GM18511 (cell line): ENCODE measurements at regions not wholly inside any gene's neighbourhood (a gene's known extent, or its start where the extent isn't known, plus 50 kb on each side); places are given as distances from the start of the nearest gene placed in this dataset.

Experiments used
- ATAC-seq: cut with Tn5 transposase; IDR thresholded peaks from one replicate; pipeline ENCODE4 v1.9.1; 2021; ENCODE audit warnings: mild to moderate bottlenecking, moderate library complexity; ENCODE audit not compliant: unreplicated experiment

- ATAC-seq: no peak
These were observed 294.8 kb upstream of the SOX5 start for GRCh38 chr12:24244231-24244630.

- no peak for ATAC-seq
These were observed 291.2 kb upstream of the SOX5 start for GRCh38 chr12:24240707-24241106.

- ATAC-seq: no peak
These were observed 284.2 kb upstream of the SOX5 start for GRCh38 chr12:24233519-24234246.

- ATAC-seq: no peak
These were observed 283.1 kb upstream of the SOX5 start for GRCh38 chr12:24232531-24232930.

- ATAC-seq: peak; percentile 83
These were observed 281.8 kb upstream of the SOX5 start for GRCh38 chr12:24231298-24231697.

- ATAC-seq: no peak
These were observed 280.7 kb upstream of the SOX5 start for GRCh38 chr12:24230061-24230701.

GRCh38 chr12:24229031-24229700 lies 279.7 kb upstream of the SOX5 start:
- no peak for ATAC-seq

GRCh38 chr12:24228371-24228770 lies 278.9 kb upstream of the SOX5 start:
- no peak for ATAC-seq

GRCh38 chr12:24227551-24227950 lies 278.1 kb upstream of the SOX5 start:
- no peak for ATAC-seq

- ATAC-seq: no peak
These were observed 277.4 kb upstream of the SOX5 start for GRCh38 chr12:24226745-24227350.

GRCh38 chr12:24224401-24224800 lies 274.9 kb upstream of the SOX5 start:
- ATAC-seq: no peak

GRCh38 chr12:24223926-24224325 lies 274.5 kb upstream of the SOX5 start:
- ATAC-seq: no peak

- no peak for ATAC-seq
These were observed 273.5 kb upstream of the SOX5 start for GRCh38 chr12:24222968-24223367.

- ATAC-seq: no peak
These were observed 263.0 kb upstream of the SOX5 start for GRCh38 chr12:24212496-24212895.

- no peak for ATAC-seq
These were observed 257.2 kb upstream of the SOX5 start for GRCh38 chr12:24206621-24207020.

GRCh38 chr12:24201258-24201970 lies 251.9 kb upstream of the SOX5 start:
- peak; percentile 53 for ATAC-seq

GRCh38 chr12:24200010-24200409 lies 250.5 kb upstream of the SOX5 start:
- ATAC-seq: peak; percentile 27

- ATAC-seq: peak; percentile 33
These were observed 249.6 kb upstream of the SOX5 start for GRCh38 chr12:24198936-24199671.

- no peak for ATAC-seq
These were observed 248.6 kb upstream of the SOX5 start for GRCh38 chr12:24198070-24198469.

GRCh38 chr12:24197532-24197931 lies 248.1 kb upstream of the SOX5 start:
- ATAC-seq: no peak
